Erythroblast (primary cell): ENCODE measurements at regions not wholly inside any gene's neighbourhood (a gene's known extent, or its start where the extent isn't known, plus 50 kb on each side); places are given as distances from the start of the nearest gene placed in this dataset.

Source experiments
- GATA1 ChIP-seq: IDR thresholded peaks from 2 replicates; pipeline ENCODE4 v1.6.1; 2011; ENCODE audit warnings: low read depth, mild to moderate bottlenecking, control low read depth, low read length, moderate library complexity
- POLR2A ChIP-seq: IDR thresholded peaks from 2 replicates; pipeline ENCODE4 v1.6.1; 2011; ENCODE audit warnings: mild to moderate bottlenecking, low read length

GRCh38 chr6:165999279-165999678, 168.4 kb downstream of the TBXT start:
- TF ChIP-seq POLR2A, result no peak
- TF ChIP-seq GATA1, result no peak
